ENCODE measurements at regions not wholly inside any gene's neighbourhood (a gene's known extent, or its start where the extent isn't known, plus 50 kb on each side); places are given as distances from the start of the nearest gene placed in this dataset.

GRCh38 chr18:67961701-67962440 is 445.4 kb upstream of the DSEL start:
- no peak for TF ChIP-seq ZFX (IDR thresholded peaks at IDR 0.05; ENCODE audit: borderline replicate concordance)
- TF ChIP-seq, protein P1, sequence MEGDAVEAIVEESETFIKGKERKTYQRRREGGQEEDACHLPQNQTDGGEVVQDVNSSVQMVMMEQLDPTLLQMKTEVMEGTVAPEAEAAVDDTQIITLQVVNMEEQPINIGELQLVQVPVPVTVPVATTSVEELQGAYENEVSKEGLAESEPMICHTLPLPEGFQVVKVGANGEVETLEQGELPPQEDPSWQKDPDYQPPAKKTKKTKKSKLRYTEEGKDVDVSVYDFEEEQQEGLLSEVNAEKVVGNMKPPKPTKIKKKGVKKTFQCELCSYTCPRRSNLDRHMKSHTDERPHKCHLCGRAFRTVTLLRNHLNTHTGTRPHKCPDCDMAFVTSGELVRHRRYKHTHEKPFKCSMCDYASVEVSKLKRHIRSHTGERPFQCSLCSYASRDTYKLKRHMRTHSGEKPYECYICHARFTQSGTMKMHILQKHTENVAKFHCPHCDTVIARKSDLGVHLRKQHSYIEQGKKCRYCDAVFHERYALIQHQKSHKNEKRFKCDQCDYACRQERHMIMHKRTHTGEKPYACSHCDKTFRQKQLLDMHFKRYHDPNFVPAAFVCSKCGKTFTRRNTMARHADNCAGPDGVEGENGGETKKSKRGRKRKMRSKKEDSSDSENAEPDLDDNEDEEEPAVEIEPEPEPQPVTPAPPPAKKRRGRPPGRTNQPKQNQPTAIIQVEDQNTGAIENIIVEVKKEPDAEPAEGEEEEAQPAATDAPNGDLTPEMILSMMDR (IDR thresholded peaks at IDR 0.05) = no peak
- no peak overlapping the region for H3K27ac ChIP-seq

- no peak overlapping the region for H3K27ac ChIP-seq
- no peak for TF ChIP-seq ZFX (IDR thresholded peaks at IDR 0.05; ENCODE audit: borderline replicate concordance)
- TF ChIP-seq, protein P1 (IDR thresholded peaks at IDR 0.05) = no peak
Observed at GRCh38 chr18:67957684-67958083, 441.2 kb upstream of the DSEL start.

GRCh38 chr18:67954594-67954993 is 438.1 kb upstream of the DSEL start:
- no peak for TF ChIP-seq ZFX (IDR thresholded peaks at IDR 0.05; ENCODE audit: borderline replicate concordance)
- TF ChIP-seq, protein P1 (IDR thresholded peaks at IDR 0.05) = no peak
- H3K27ac ChIP-seq = no peak overlapping the region

GRCh38 chr18:67951137-67951536 is 434.6 kb upstream of the DSEL start:
- TF ChIP-seq ZFX (IDR thresholded peaks at IDR 0.05; ENCODE audit: borderline replicate concordance) = no peak
- TF ChIP-seq, protein P1 (IDR thresholded peaks at IDR 0.05) = no peak
- H3K27ac ChIP-seq = no peak overlapping the region

- no peak for TF ChIP-seq ZFX (IDR thresholded peaks at IDR 0.05; ENCODE audit: borderline replicate concordance)
- TF ChIP-seq, protein P1 (IDR thresholded peaks at IDR 0.05) = no peak
Observed at GRCh38 chr18:67938660-67939059, 422.1 kb upstream of the DSEL start.

GRCh38 chr18:67935638-67936037 is 419.1 kb upstream of the DSEL start:
- no peak overlapping the region for H3K27ac ChIP-seq
- TF ChIP-seq ZFX (IDR thresholded peaks at IDR 0.05; ENCODE audit: borderline replicate concordance) = no peak
- TF ChIP-seq, protein P1 (IDR thresholded peaks at IDR 0.05) = no peak

More at GRCh38 chr18:67938660-67939059, 422.1 kb upstream of the DSEL start:
- H3K27ac ChIP-seq = no peak overlapping the region

- no peak for TF ChIP-seq ZFX (IDR thresholded peaks at IDR 0.05; ENCODE audit: borderline replicate concordance)
- TF ChIP-seq, protein P1 (IDR thresholded peaks at IDR 0.05) = no peak
- H3K27ac ChIP-seq = no peak overlapping the region
Observed at GRCh38 chr18:67933271-67933670, 416.8 kb upstream of the DSEL start.
